ENCODE measurements at regions not wholly inside any gene's neighbourhood (a gene's known extent, or its start where the extent isn't known, plus 50 kb on each side); places are given as distances from the start of the nearest gene placed in this dataset.

DNA sequence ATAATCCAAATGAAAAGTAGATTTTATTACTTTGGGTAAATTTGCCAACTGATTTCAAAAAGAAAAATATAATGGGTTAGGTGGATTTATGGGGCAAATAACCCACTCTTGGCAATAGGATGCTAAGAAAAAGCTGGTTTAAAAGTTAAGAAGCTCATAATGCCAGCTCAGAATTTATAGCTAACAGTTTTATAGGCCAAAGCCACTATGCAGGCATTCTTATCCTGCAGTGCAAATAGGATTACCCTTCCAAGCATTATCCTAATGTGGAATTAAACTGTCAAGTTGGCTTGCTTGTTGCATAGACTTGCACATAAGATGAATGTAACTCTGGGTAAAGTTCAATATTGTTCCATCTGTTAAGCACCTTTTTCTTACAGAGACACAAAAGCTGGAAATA is 703.0 kb downstream of the PCDH18 start:
- no peak for DNase-seq

DNA sequence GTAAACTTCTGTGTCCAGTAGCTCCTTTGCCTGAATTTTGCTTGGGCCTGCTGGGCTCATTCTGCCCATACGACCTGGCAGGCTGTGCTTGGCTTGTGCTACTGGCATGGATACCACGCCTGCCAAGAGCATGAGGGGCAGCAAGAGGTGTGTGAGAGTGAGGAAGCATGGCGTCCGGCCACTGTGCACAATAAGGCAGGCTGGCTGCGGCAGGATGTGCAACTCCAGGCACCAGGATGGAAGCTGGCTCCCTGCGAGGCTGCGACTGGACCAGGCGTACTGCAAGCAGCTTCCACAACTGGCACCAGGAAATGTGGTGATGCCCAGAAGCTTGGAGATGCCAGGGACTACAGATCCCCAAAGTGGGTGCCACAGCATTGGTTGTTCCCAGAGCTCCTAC is 709.3 kb downstream of the PCDH18 start:
- DNase-seq: no peak

DNA sequence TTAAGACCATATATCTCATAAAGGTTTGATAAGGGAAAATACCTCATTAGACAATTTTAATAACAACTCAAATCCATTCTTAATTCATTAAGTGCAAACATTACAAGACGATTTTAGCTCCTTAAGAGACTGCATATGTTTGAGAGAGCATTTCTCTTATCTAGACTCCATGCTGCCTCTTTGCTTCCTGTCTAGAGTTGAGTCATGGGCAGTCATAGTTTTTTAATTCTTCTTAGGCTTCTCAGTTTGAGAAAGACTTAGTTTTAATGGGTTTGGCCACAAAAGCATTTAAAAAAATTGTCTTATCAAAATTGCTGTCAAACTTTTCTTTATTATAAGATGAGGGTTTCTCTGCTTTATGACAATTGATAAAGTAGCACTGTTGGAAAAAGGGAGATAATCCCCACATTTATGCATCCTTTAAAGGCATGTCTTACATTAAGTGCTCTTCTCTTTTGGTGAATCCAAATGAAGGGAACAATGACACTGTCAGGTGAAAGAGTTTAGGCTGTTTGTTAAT is 713.4 kb downstream of the PCDH18 start:
- DNase-seq: no peak

DNA sequence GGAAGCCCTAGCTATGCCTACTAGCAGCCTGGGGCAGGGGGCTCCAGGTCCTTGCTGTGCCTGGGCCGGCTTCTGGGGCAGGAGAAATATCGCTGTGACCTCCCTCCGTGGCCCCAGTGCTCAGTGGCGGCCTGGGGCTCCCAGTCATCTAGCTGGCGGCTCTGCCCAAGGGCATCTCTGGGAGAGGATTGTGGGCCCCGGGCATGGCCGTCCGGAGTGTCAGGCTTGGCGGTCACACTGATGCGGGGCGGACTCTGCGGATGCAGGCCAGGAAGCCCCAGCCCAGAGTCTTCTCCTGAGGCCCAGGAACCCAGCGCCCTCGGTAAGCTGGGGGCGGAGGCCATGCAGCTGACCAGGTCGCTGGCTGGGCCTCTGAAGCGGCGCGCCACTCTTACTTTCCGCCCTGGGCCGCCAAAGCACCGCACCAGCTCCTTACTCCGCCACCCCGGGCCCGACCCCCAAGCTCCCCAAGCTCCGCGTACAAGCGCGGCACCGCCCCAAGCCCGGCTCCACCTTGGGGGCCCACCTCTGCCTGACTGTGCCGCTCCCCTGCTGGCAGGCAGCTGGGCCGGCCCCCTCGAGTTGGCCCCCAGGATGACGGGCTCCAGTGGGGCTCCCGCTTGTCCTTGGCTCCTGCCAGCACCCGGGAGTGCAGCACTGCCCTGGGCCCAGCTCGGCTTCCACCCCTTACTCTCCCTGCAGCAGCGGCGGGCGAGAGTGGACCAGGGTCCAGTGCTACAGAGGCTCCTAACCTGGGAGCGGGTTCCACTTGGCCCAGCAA is 720.0 kb downstream of the PCDH18 start:
- DNase-seq: no peak

DNA sequence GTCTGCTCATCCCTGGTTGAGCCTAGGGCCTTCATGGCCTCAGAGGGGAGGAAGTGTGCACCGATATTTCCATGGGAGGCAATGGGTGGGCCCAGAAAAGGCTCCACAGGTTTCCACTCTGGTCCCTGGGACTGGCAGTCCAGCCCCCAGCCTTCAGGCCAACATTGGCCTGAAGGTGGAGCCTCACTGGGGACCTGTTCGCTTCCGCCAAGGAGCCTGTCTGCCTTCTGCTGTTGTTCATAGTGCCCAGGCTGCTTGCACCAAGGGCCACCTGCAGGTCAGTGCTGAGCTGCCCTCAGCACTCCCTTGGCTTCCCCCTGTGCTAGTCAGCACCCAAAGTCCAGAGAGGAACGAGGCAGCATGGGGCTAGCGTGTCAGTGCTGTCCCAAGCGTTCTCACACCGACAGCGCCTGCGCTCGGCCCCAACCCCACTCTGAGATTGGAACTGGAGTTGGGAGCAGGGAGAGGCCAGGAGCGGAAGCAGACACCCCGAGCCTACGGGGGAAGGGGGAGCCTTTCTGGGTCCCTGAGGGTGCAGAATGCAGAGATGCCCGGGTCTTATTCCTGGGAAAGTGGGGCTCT is 720.7 kb downstream of the PCDH18 start:
- no peak for DNase-seq

DNA sequence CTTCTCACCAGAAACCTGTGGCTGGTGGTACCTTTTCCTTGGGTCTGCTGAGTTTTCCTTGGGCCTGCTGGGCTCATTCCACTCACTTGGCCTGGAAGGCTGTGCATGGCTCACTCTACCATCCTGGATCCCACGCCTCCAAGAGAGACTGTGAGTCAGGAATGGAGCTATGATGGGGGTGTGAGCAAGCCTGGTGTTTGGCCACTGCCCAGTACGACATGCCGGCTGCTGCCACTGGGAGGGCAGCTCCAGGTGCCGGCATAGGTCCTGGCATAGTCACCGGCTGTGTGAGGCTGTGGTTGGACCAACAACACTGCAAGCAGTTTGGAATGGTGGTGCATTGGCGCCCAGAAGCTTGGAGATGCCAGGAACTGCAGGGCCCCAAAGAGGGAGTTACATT is 721.7 kb downstream of the PCDH18 start:
- DNase-seq: no peak

DNA sequence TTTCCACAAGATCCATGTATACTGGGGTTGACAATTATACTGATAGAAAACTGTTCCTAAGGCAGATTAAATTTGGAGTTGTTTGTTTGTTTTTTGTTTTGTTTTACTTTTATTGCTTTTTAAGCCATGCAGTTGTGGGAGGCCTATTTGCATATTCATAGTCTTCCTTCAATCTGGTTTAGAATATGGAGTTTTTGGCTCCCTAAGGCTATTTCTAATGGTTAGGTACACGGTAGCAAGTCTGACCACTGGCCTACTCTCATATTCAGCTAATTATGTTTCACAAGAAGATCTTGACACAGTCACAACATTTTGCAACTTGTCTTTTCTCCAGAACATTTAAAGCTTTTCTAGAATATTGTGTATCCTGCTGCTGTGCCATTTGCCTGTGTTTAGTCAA is 725.5 kb downstream of the PCDH18 start:
- no peak for DNase-seq

DNA sequence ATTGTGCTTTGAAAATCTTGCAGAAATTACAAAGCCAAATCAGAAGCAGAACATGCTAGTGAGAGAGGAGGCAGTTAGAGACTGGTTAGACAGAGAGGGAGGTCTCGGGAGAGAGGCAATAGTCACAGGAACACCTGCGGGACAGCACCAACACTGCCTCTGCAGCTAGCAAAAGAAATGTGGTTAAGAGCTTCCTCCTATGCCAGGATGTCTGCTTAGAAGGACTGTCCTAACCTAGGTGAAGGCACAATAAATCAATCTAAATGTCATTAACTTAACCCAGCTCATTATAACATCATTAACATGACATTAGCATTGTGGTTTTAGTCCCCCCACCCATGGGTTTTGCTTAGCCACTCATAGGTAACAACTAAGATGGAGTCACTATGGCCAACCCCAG is 726.7 kb downstream of the PCDH18 start:
- DNase-seq: no peak

DNA sequence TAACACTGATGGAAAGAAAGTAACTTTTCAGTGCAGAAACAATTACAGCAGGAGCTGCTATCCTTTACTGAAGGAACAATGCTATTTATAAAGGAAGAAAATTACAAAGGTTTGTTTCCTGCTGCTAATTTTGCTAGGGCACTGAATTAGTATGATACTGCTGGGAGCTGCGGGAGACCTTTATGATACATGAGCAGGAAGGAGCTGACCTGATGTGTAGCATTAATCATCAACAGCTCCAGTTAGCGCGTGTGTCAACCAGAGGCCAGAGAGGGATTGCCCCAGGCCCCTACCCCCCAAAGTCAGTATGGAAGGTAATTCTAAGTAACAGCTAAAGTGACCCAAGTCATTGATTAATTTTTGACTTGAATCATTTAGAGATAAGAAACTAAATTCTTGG is 728.9 kb downstream of the PCDH18 start:
- no peak for DNase-seq

DNA sequence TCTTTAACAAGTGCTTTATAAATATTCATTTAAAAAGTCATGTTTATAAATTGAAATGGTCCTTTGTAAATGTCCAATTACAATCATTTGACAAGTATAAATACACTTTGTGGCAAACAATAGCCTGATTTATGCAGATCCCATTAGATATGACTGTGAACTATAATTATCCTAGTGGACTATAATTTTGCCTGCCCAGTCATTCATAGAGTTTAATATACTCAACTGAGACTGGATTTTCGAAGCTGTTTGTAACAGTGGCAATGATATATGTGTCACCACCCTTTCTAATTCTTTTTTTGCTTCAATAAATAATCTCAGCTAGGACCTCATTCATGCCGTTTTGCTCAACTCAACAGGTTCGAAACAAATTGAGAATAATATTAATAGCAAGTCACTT is 732.0 kb downstream of the PCDH18 start:
- no peak for DNase-seq

DNA sequence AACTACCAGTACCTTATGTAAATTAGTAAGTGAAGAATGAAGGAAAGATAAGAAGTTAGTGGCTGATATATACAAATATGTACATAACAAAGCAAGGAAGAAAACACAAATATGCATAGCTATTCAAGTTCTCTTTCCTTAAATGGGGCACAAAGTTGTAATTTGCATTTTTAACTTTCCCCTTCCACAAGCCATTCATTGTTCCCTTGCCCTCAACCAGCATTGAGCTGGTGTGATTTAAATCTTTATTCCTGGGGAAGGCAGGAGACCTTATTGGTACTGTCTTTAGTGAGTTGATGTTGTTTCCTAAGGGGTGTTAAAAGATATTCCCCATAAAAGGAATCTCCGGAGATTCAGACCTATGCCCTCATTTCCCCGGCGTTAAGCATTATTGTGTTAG is 735.3 kb downstream of the PCDH18 start:
- DNase-seq: no peak

DNA sequence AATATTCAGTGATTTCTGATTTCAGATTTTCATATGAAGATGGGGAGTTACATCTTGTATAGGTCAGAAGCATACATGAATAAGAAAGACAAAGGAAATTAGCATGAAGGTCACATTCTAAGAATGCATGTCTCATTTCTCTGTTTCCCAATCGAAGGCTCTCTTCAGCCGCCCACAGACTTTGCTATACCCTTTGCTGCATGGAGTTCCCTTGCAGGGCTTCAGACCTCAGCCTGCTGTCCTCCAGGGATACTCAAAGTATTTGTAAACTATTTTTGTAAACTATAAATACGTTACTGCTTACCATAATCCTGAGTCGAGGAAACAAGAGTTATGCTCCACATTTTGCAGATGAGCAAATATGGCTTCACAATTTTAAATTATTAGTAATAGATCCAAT is 738.4 kb downstream of the PCDH18 start:
- no peak for DNase-seq

DNA sequence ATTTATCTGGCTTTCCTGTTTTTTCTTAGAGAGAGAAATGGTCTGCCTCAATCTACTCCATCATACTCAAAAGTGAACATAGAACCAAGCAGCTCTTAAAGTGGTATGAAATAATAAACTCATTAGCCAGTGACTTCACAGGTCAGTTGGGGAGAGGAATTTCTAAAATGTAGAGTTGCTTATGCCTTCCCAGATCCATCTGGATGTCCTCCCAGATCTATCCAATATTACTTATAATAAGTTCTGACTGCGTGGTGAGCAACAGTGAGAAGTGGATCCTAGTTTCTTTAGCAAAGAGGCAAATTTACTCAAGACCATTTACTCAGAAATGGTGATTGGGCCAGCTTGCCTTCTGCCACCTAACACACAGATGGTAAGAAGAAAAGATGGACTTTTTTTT is 748.0 kb downstream of the PCDH18 start:
- no peak for DNase-seq

DNA sequence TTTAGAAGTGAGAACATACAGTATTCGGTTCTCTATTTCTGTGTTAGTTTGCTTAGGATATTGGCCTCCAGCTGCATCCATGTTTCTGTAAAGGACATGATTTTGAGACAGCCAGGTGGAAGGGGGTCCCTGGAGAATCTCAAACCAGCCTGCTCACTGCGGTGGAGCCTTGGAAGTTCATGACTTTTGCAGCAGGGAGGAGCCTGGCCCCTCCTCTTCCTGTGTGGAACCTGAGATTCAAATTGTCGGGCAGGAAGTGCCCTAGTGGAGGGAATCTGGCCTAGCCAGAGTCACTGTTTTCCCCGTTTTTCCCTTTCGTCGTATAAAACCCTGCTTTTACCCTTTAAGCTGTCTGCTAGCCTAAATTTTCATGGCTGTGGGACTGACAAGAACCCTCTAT is 762.6 kb downstream of the PCDH18 start:
- DNase-seq: no peak

DNA sequence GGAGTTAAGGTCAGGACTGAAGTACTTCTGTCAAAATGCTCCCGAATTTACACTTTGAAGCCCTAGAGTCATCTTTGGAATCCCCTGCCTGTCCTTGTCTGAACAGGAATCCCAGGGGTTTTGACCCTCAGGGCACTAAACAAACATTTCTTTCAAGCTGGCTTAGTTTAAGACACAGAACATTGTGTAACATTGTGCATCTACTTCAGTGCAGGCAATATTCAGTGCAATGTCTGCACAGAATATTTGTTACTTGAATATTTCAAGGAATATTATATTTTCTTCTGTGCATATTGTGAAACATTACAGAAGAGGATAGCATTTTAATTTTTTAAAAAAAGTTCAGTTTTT is 763.4 kb downstream of the PCDH18 start:
- DNase-seq: no peak

DNA sequence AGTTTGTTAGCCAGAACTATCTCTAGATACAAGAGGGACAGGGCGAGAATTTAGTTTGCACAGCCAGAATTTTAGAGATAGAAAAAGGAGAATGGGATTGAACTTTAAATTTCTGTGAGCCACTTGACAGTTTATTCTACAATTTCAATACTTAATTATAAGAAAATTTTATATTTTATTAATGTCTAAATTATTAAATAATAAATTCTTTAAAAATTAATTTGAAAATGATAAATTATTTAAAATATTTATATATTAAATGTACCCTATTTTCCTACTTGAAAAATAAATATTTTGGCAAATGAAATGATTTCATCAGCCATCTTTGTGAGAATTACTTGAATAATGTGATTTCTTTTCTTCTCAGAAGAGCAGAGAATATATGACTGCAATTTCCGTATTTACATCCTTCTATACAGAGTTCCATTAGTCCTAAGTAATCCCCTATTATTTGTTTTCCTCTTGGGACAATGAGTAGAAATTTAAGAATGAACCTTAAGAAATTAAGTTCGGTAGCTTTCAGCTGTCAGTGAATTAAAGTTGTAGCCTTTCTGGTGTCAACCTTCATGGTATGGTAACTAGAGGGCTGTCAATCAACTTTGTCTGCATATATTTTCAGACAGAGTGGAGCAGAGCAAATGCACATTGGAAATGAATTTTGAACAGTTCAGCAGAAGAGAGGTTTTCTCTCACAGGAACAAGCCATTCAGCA is 763.9 kb downstream of the PCDH18 start:
- no peak for DNase-seq

DNA sequence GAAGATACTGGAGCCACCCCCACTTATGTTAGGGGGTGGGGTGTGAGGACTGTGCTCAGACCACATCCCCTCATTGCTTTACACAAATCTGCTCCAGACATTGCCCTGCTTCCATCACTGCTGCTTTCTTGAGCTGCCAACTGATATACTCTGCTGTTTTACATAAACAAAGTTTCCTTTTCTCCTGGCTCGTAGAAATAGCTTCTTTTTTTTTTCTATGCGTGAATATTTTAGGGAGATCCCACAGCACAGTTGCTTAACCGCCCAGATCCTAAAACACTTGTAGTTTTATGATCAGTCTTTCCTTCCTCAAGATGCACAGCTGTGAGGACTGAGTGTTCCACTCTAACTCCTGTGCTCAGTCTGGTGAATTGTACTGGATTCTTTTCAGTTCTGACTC is 768.4 kb downstream of the PCDH18 start:
- no peak for DNase-seq

DNA sequence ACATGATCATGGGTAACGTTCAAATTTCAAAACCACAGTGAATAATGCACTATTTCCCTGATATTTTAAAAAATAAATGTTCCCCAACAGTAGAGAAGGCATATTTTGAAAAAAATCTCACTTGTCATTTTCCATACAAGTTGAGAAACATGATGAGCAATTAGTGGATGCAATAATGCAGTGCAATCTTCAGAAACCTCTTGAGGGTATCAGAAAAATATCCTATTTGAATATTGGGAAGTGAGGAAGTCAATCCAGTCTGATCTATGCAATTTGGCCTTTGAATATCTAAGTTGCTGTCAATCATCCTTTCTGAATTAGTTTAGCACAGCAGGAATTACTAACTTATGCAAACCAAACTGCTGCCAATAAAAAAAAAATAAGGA is 776.8 kb downstream of the PCDH18 start:
- no peak for DNase-seq

DNA sequence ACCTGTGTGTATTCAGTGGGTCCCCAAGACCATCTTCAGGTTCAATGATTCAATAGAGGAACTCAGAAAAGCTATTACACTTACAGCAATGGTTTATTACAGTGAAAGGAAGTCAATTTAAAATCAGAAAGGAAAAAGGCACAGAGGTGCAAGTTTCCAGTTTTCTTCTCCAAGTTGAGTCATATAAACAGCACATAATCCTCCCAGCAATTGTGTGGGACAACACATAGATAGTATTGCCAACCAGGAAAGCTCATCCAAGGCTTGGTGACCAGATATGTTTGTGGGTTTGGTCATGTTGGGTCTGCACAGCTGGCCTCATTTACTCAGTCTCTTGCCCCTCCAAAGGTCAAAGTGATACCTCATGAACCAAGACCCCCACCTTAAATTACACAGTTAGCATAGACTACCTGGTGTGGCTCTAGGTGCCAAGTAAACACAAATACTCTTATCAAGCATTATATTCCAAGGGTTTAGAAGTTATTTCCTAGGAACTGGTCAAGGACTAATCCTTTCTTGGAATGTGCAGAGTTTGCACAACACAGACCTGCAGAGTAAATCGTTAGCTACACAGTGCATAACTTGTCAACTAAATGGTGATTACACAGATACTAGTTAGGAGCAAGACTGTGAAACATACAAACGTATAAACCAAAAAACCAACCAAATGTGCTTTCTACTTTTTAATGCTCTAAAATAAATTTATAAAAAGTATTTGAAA is 777.3 kb downstream of the PCDH18 start:
- DNase-seq: no peak

DNA sequence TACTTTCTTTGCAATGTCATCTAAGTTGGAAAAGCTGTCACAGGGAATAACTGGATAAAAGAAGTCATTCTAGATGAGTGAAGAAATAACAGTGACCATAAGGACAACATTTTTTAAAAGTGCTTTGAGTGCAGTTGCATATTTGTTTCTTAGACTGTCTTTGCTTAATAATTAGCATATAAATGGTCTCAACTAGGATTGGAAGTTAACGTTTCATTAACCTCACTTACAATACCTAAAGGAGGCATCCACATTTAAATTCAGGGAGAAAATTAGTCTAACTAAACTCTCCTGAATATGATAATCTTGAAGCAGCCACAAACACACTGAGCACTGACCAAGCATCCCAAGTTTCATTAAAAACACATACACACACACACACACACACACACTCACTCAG is 780.7 kb downstream of the PCDH18 start:
- DNase-seq: no peak

DNA sequence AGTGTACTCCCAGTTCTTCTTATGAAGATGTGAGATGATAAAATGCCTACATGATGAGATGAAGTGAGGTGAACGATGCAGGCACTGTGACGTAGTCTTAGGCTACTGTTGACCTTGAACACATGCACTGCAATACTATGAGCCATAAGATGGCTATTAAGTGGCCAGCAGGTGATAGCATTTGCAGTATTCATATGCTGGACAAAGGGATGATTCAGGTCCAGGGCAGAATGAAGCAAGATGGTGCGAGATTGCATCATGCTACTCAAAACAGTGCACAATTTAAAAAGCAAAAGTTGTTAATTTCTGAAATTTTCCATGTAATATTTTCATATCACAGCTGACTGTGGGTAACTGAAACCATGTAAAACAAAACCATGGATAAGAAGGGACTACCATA is 781.4 kb downstream of the PCDH18 start:
- DNase-seq: no peak

DNA sequence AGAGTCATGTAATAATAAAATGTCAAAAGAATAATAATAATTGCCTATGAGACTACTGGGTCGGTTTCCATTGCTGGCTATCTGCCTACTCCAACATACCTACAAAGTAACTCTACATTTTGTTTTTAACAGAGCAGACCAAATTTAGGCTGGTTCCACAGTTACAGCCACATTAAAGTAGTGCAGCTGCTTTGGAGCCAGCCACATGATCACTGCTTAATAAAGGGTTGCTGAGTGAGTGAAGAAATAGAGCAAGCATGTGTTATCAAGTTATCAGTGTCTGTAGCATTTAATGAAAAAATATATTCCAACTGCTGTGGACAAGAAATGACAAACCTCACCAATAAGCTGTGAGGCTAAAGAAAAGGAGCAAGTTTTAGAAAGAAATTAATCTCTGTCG is 782.3 kb downstream of the PCDH18 start:
- no peak for DNase-seq

DNA sequence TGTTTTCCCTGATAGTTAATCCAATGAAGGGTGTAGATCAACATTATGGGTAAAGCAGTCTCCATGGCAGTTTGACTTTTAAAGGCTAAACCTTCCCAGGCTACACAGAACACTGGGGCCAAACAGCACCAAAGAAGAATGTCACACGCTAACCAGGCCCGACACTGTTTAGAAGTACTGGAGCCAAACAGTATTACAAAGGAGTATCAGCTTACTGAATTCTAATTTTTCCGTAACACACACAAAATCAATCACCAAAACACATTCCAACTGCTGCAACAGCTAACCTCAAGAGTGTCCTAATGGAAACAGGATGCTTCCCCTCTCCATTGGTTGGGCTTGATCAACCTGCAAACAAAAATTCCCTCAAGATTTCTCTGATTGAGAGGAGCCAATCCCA is 783.5 kb downstream of the PCDH18 start:
- DNase-seq: no peak

DNA sequence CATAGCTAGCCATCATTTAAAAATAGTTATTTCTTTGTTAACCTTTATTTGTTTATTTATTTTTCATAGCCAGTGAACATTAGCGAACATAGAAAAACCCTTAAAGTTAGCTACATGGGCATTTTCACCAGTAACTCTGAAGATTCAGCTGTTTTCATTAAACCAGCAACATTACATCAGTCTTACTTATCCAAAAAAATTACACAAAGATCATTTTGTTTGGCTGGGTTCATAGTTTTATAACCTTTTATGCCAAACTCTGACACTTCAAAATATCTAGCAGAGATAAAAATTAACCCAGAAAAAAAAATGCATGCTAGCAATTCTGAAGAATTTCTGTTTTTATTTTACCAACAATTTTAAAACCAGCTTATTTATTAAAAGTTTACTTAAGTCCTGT is 784.1 kb downstream of the PCDH18 start:
- no peak for DNase-seq
